ENCODE measurements at regions not wholly inside any gene's neighbourhood (a gene's known extent, or its start where the extent isn't known, plus 50 kb on each side); places are given as distances from the start of the nearest gene placed in this dataset.

DNA sequence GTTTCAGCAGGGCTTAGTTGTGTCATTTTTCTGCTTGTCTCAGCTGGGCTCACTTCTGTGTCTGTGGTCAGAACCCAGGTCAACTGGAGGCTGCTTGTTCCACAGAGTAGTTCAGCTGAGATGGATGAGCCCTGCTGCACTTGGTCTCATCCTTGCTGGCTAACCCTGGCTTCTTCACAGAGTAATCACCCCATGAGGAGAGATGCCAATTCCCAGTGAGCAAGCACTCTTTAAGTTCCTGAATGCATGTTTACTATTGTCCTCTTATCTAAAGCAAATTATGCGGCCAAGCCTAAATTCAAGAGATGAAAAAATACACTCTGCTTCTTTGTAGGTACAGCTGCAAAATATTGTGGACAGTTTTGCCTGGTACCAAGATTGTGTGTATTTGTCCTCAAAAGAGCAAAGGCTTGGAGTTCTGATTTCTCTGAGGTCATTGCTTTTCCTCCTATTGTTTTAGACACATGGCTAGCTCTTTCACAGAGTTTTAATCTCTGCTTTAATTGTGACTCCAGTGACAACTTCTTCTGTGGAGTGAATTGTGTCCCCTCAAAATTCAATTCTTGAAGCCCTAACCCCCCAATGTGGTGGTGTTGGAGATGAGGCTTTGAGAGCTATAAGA is 236.6 kb upstream of the ANKRD50 start:
- H3K4me1 ChIP-seq (ENCODE audit: control insufficient read depth in 5 of 5, insufficient read depth in 5 of 5, low read length in 5 of 5), result peaks cover 0 to 8% (median 3%) of the 10 kb centered on the region in 5 donors
- H3K27me3 ChIP-seq (ENCODE audit: control insufficient read depth in 3 of 3, insufficient read depth in 3 of 3, low read length in 2 of 3), result no peaks in the 10 kb centered on the region
- WGBS, 2 donors, result 53 to 63% methylated on average over 1 of the region's 1 CpG
- DNase-seq, result peak in 1 of 3 donors; percentile 36
- no peaks in the 10 kb centered on the region for H3K36me3 ChIP-seq (ENCODE audit: control insufficient read depth in 4 of 4, insufficient read depth in 4 of 4, low read length in 4 of 4)
- no peaks in the 10 kb centered on the region for H3K9me3 ChIP-seq (ENCODE audit: control insufficient read depth in 4 of 4, insufficient read depth in 3 of 4, low read length in 3 of 4)
- H3K9ac ChIP-seq (ENCODE audit: insufficient read depth in 1 of 2, low read length in 2 of 2), result no peak overlapping the region
- TF ChIP-seq, protein P1, sequence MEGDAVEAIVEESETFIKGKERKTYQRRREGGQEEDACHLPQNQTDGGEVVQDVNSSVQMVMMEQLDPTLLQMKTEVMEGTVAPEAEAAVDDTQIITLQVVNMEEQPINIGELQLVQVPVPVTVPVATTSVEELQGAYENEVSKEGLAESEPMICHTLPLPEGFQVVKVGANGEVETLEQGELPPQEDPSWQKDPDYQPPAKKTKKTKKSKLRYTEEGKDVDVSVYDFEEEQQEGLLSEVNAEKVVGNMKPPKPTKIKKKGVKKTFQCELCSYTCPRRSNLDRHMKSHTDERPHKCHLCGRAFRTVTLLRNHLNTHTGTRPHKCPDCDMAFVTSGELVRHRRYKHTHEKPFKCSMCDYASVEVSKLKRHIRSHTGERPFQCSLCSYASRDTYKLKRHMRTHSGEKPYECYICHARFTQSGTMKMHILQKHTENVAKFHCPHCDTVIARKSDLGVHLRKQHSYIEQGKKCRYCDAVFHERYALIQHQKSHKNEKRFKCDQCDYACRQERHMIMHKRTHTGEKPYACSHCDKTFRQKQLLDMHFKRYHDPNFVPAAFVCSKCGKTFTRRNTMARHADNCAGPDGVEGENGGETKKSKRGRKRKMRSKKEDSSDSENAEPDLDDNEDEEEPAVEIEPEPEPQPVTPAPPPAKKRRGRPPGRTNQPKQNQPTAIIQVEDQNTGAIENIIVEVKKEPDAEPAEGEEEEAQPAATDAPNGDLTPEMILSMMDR (IDR thresholded peaks at IDR 0.05; ENCODE audit: control extremely low read depth, extremely low read depth), result no peak
- peak overlapping the region in 1 of 2 donors; percentile 3 for H3K27ac ChIP-seq (ENCODE audit: low read depth in 1 of 2, low read length in 1 of 2)
- no peak overlapping the region for H3K4me3 ChIP-seq
- ATAC-seq (ENCODE audit: insufficient read depth, low FRiP score), result no peak

- H3K4me3 ChIP-seq, result no peak overlapping the region
- no peaks in the 10 kb centered on the region for H3K27me3 ChIP-seq (ENCODE audit: control insufficient read depth in 3 of 3, insufficient read depth in 3 of 3, low read length in 2 of 3)
- no peak overlapping the region for H3K9ac ChIP-seq (ENCODE audit: insufficient read depth in 1 of 2, low read length in 2 of 2)
- TF ChIP-seq, protein P1 (IDR thresholded peaks at IDR 0.05; ENCODE audit: control extremely low read depth, extremely low read depth), result no peak
- H3K27ac ChIP-seq (ENCODE audit: low read depth in 1 of 2, low read length in 1 of 2), result no peak overlapping the region
- H3K36me3 ChIP-seq (ENCODE audit: control insufficient read depth in 4 of 4, insufficient read depth in 4 of 4, low read length in 4 of 4), result no peaks in the 10 kb centered on the region
- peaks cover 0 to 5% (median 3%) of the 10 kb centered on the region in 5 donors for H3K4me1 ChIP-seq (ENCODE audit: control insufficient read depth in 5 of 5, insufficient read depth in 5 of 5, low read length in 5 of 5)
- ATAC-seq (ENCODE audit: insufficient read depth, low FRiP score), result no peak
- H3K9me3 ChIP-seq (ENCODE audit: control insufficient read depth in 4 of 4, insufficient read depth in 3 of 4, low read length in 3 of 4), result no peaks in the 10 kb centered on the region
- WGBS, 2 donors, result 41 to 65% methylated on average over 3 of the region's 3 CpGs
- DNase-seq, result no peak
Measured at GRCh38 chr4:124947622-124948265, 235.2 kb upstream of the ANKRD50 start.

- Histone ChIP-seq H3K4me3 (no peak overlapping the region), H3K27me3 (ENCODE audit: control insufficient read depth in 3 of 3, insufficient read depth in 3 of 3, low read length in 2 of 3) (no peaks in the 10 kb centered on the region), H3K27ac (ENCODE audit: low read depth in 1 of 2, low read length in 1 of 2) (no peak overlapping the region), H3K9me3 (ENCODE audit: control insufficient read depth in 4 of 4, insufficient read depth in 3 of 4, low read length in 3 of 4) (no peaks in the 10 kb centered on the region), H3K36me3 (ENCODE audit: control insufficient read depth in 4 of 4, insufficient read depth in 4 of 4, low read length in 4 of 4) (no peaks in the 10 kb centered on the region), H3K9ac (ENCODE audit: insufficient read depth in 1 of 2, low read length in 2 of 2) (no peak overlapping the region), H3K4me1 (ENCODE audit: control insufficient read depth in 5 of 5, insufficient read depth in 5 of 5, low read length in 5 of 5) (peaks cover 0 to 5% (median 3%) of the 10 kb centered on the region in 5 donors)
- TF ChIP-seq, protein P1 (IDR thresholded peaks at IDR 0.05; ENCODE audit: control extremely low read depth, extremely low read depth), result no peak
- DNase-seq (no peak), ATAC-seq (ENCODE audit: insufficient read depth, low FRiP score) (no peak)
- 34 to 79% methylated on average over 2 of the region's 2 CpGs for WGBS, 2 donors
Measured at GRCh38 chr4:124946696-124947095, 234.2 kb upstream of the ANKRD50 start.

Data from lung (tissue), 11 donors.